ENCODE measurements at regions not wholly inside any gene's neighbourhood (a gene's known extent, or its start where the extent isn't known, plus 50 kb on each side); places are given as distances from the start of the nearest gene placed in this dataset.

DNA sequence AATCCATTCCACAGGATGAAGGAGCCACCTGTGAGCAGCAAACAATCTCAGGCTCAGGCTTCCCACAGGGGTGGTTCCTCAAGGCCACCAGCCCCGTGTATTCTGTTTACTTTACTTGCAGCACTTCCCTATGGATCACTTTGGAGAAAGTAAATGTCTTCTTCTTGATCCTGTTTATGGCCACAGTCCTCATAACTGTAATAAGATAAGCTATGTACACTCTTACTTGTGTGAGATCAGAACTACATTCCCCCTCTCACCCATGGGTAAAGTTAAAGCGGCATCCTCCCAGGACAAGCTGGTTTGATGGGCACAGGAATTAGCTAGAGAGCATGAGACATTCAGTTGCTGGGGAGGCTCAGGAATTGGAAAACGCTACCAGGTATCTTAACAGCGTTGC lies 86.1 kb downstream of the TMEM215 start:
- no peaks in the 10 kb centered on the region for H3K9me3 Mint-ChIP-seq

DNA sequence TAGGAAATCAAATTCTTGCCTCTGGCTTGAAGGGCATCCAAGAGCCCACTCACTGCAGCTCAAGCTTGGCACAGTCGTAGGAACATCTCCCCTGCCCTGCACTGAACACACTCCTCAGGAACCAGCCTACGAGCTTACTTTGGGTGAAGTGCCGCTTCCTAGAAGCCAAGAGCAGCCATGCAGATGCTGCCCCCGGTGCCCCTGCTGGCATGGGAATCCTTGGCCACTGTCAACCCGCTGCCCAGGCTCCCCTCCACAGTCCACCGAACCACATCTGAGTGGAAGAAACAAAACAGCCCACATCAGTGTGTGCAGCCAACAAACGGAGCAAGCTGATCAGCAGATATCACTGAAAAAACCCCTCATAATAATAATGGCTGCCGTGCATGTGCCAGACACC lies 89.8 kb downstream of the TMEM215 start:
- H3K27ac Mint-ChIP-seq = no peak overlapping the region
- peaks cover 8% of the 10 kb centered on the region for H3K4me1 Mint-ChIP-seq
- H3K27me3 ChIP-seq (ENCODE audit: control insufficient read depth, insufficient read depth, low read length, poor library complexity, severe bottlenecking) = no peaks in the 10 kb centered on the region
- no peaks in the 10 kb centered on the region for H3K36me3 ChIP-seq (ENCODE audit: control insufficient read depth, insufficient read depth, low read length)
- H3K4me1 ChIP-seq (ENCODE audit: control insufficient read depth, insufficient read depth, low read length) = no peaks in the 10 kb centered on the region
- H3K9ac ChIP-seq (ENCODE audit: extremely low read depth, low read length, poor library complexity, severe bottlenecking) = no peak overlapping the region
- no peak for DNase-seq
- WGBS, 2 experiments (ENCODE audit: insufficient coverage in 1 of 2, insufficient read length in 1 of 2) = 93 to 100% methylated on average over 1 to 8 of the region's 8 CpGs
- H3K27ac ChIP-seq (ENCODE audit: low read depth, low read length) = no peak overlapping the region
- H3K27me3 Mint-ChIP-seq (ENCODE audit: insufficient read depth) = peaks cover 4% of the 10 kb centered on the region
- H3K36me3 Mint-ChIP-seq (ENCODE audit: low read depth) = no peaks in the 10 kb centered on the region
- TF ChIP-seq, protein P1, sequence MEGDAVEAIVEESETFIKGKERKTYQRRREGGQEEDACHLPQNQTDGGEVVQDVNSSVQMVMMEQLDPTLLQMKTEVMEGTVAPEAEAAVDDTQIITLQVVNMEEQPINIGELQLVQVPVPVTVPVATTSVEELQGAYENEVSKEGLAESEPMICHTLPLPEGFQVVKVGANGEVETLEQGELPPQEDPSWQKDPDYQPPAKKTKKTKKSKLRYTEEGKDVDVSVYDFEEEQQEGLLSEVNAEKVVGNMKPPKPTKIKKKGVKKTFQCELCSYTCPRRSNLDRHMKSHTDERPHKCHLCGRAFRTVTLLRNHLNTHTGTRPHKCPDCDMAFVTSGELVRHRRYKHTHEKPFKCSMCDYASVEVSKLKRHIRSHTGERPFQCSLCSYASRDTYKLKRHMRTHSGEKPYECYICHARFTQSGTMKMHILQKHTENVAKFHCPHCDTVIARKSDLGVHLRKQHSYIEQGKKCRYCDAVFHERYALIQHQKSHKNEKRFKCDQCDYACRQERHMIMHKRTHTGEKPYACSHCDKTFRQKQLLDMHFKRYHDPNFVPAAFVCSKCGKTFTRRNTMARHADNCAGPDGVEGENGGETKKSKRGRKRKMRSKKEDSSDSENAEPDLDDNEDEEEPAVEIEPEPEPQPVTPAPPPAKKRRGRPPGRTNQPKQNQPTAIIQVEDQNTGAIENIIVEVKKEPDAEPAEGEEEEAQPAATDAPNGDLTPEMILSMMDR (conservative IDR thresholded peaks at IDR 0.05) = no peak
- no peaks in the 10 kb centered on the region for H3K9me3 ChIP-seq (ENCODE audit: control insufficient read depth, low read length)
- H3K9me3 Mint-ChIP-seq = no peaks in the 10 kb centered on the region
- H3K4me3 ChIP-seq (ENCODE audit: low read length) = no peak overlapping the region
- H3K4me3 Mint-ChIP-seq = no peak overlapping the region

More for the DNA sequence above, 86.1 kb downstream of the TMEM215 start:
- no peaks in the 10 kb centered on the region for H3K9me3 ChIP-seq (ENCODE audit: control insufficient read depth, low read length)
- H3K36me3 Mint-ChIP-seq (ENCODE audit: low read depth) = no peaks in the 10 kb centered on the region
- no peak overlapping the region for H3K4me3 ChIP-seq (ENCODE audit: low read length)
- H3K27me3 Mint-ChIP-seq (ENCODE audit: insufficient read depth) = peaks cover 2% of the 10 kb centered on the region
- H3K27ac Mint-ChIP-seq = no peak overlapping the region
- peaks cover 8% of the 10 kb centered on the region for H3K4me1 Mint-ChIP-seq
- H3K27me3 ChIP-seq (ENCODE audit: control insufficient read depth, insufficient read depth, low read length, poor library complexity, severe bottlenecking) = no peaks in the 10 kb centered on the region
- DNase-seq = no peak
- TF ChIP-seq, protein P1 (conservative IDR thresholded peaks at IDR 0.05) = no peak
- H3K36me3 ChIP-seq (ENCODE audit: control insufficient read depth, insufficient read depth, low read length) = no peaks in the 10 kb centered on the region
- WGBS, 2 experiments (ENCODE audit: insufficient coverage in 1 of 2, insufficient read length in 1 of 2) = 84 to 100% methylated on average over 3 to 4 of the region's 4 CpGs
- H3K27ac ChIP-seq (ENCODE audit: low read depth, low read length) = no peak overlapping the region
- H3K4me3 Mint-ChIP-seq = no peak overlapping the region
- H3K9ac ChIP-seq (ENCODE audit: extremely low read depth, low read length, poor library complexity, severe bottlenecking) = no peak overlapping the region
- H3K4me1 ChIP-seq (ENCODE audit: control insufficient read depth, insufficient read depth, low read length) = no peaks in the 10 kb centered on the region

DNA sequence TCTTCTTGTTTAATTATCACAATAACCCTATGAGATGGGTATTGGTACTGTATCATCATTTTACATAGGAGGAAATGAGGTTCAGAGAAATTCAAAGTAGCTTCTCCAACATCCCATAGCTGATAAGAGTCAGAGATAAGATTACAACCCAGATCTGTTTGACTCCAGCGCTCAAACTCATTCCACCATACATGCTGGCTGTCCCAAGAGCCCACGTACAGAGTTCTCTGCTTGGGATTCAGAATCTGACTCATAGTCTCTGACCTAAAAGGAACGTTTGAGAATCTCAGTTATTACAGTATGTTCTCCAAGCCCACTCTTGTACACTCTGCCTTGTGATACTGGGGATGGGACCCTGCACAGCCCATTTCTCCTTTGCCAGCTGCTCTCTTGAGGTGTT lies 90.2 kb downstream of the TMEM215 start:
- Mint-ChIP-seq H3K4me1 (peaks cover 8% of the 10 kb centered on the region), H3K27me3 (ENCODE audit: insufficient read depth) (peaks cover 4% of the 10 kb centered on the region), H3K4me3 (no peak overlapping the region), H3K27ac (no peak overlapping the region), H3K9me3 (no peaks in the 10 kb centered on the region), H3K36me3 (ENCODE audit: low read depth) (no peaks in the 10 kb centered on the region)
- Histone ChIP-seq H3K9me3 (ENCODE audit: control insufficient read depth, low read length) (no peaks in the 10 kb centered on the region), H3K4me3 (ENCODE audit: low read length) (no peak overlapping the region), H3K36me3 (ENCODE audit: control insufficient read depth, insufficient read depth, low read length) (no peaks in the 10 kb centered on the region), H3K4me1 (ENCODE audit: control insufficient read depth, insufficient read depth, low read length) (no peaks in the 10 kb centered on the region), H3K27ac (ENCODE audit: low read depth, low read length) (no peak overlapping the region), H3K9ac (ENCODE audit: extremely low read depth, low read length, poor library complexity, severe bottlenecking) (no peak overlapping the region), H3K27me3 (ENCODE audit: control insufficient read depth, insufficient read depth, low read length, poor library complexity, severe bottlenecking) (no peaks in the 10 kb centered on the region)
- WGBS, 2 experiments (ENCODE audit: insufficient coverage in 1 of 2, insufficient read length in 1 of 2) = 82 to 91% methylated on average over 3 of the region's 3 CpGs
- TF ChIP-seq, protein P1 (conservative IDR thresholded peaks at IDR 0.05) = no peak
- no peak for DNase-seq

All from endodermal cell (in vitro differentiated cells).